ENCODE measurements at regions not wholly inside any gene's neighbourhood (a gene's known extent, or its start where the extent isn't known, plus 50 kb on each side); places are given as distances from the start of the nearest gene placed in this dataset.

DNA sequence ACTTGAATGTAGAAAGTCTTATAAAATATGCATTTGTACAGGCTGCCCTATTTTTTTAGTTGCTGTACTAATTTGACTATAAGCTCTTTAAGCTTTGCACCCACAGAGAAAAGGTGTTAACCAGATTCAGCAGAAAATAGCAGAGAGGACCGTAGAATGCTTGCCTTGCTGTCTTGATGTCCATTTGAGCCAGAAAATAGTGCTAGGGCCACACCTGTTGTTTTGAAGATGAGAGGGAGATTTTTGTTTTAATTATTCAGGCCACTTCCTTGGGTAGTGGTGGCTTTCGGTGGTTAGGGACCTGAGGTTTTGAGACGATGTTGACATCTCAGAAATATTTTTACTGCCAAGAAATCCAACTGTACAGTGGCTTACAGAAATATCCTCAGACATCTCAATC, 196.0 kb downstream of the SPATA31D1 start:
- H3K9me3 Mint-ChIP-seq (ENCODE audit: insufficient read depth) = no peaks in the 10 kb centered on the region
- DNase-seq (peak; percentile 45), ATAC-seq (ENCODE audit: low read depth) (peak; percentile 83)
- H3K4me3 Mint-ChIP-seq = peak overlapping the region; percentile 4
- peak overlapping the region in 3 of 5 experiments; percentile 3 to 40 (median 16) for H3K4me3 ChIP-seq (ENCODE audit: control extremely low read depth in 1 of 5, extremely low read depth in 1 of 5, insufficient read depth in 1 of 5, low read depth in 2 of 5, low read length in 4 of 5)
- H3K27ac ChIP-seq (ENCODE audit: low read length in 2 of 2) = peak overlapping the region; percentile 50 to 69
- H3K4me1 ChIP-seq (ENCODE audit: control insufficient read depth in 2 of 2, insufficient read depth in 2 of 2, low read length in 2 of 2) = peaks cover 26 to 30% of the 10 kb centered on the region in 2 donors
- 0% methylated on average over 1 of the region's 3 CpGs for WGBS (ENCODE audit: insufficient coverage)
- H3K36me3 ChIP-seq (replicated peaks in 1 of 2; ENCODE audit: control extremely low read depth in 1 of 2, control insufficient read depth in 1 of 2, extremely low read depth in 1 of 2, insufficient read depth in 2 of 2, low read length in 1 of 2) = no peaks in the 10 kb centered on the region
- CTCF ChIA-PET = no interaction called here
- H3K4me2 ChIP-seq (replicated peaks; ENCODE audit: low read depth, low read length, poor library complexity, severe bottlenecking) = peak overlapping the region; percentile 58
- peak overlapping the region; percentile 41 for H2AFZ ChIP-seq (ENCODE audit: insufficient read depth, low read depth, low read length, poor library complexity, severe bottlenecking)
- H3K27me3 ChIP-seq (replicated peaks in 1 of 4; ENCODE audit: control extremely low read depth in 1 of 4, control insufficient read depth in 3 of 4, insufficient read depth in 4 of 4, low read length in 3 of 4) = no peaks in the 10 kb centered on the region
- POLR2A ChIA-PET = no interaction called here
- intact Hi-C loops (cut with micrococcal nuclease) = loop anchor here (1.0 kb wide), 1 partner anchor 56 kb away; no protein-coding TSS in a partner anchor
- TF ChIP-seq, protein P1, sequence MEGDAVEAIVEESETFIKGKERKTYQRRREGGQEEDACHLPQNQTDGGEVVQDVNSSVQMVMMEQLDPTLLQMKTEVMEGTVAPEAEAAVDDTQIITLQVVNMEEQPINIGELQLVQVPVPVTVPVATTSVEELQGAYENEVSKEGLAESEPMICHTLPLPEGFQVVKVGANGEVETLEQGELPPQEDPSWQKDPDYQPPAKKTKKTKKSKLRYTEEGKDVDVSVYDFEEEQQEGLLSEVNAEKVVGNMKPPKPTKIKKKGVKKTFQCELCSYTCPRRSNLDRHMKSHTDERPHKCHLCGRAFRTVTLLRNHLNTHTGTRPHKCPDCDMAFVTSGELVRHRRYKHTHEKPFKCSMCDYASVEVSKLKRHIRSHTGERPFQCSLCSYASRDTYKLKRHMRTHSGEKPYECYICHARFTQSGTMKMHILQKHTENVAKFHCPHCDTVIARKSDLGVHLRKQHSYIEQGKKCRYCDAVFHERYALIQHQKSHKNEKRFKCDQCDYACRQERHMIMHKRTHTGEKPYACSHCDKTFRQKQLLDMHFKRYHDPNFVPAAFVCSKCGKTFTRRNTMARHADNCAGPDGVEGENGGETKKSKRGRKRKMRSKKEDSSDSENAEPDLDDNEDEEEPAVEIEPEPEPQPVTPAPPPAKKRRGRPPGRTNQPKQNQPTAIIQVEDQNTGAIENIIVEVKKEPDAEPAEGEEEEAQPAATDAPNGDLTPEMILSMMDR (IDR thresholded peaks at IDR 0.05) = no peak
- no peak for TF ChIP-seq EZH2 (IDR thresholded peaks at IDR 0.05; ENCODE audit: borderline replicate concordance, insufficient read depth, low read depth, low read length, poor library complexity, severe bottlenecking)
- peaks cover 36% of the 10 kb centered on the region for H3K4me1 Mint-ChIP-seq
- H3K27me3 Mint-ChIP-seq = no peaks in the 10 kb centered on the region
- H3K9ac ChIP-seq (ENCODE audit: low read length) = peak overlapping the region; percentile 44
- no peaks in the 10 kb centered on the region for H3K79me2 ChIP-seq (ENCODE audit: control insufficient read depth, insufficient read depth, low read length)
- H3K27ac Mint-ChIP-seq = peak overlapping the region; percentile 13
- no peaks in the 10 kb centered on the region for H4K20me1 ChIP-seq (ENCODE audit: control insufficient read depth, insufficient read depth, low read length, poor library complexity, severe bottlenecking)
- H3K9me3 ChIP-seq (ENCODE audit: control extremely low read depth in 1 of 3, control insufficient read depth in 2 of 3, insufficient read depth in 1 of 3, low read length in 2 of 3) = no peaks in the 10 kb centered on the region

DNA sequence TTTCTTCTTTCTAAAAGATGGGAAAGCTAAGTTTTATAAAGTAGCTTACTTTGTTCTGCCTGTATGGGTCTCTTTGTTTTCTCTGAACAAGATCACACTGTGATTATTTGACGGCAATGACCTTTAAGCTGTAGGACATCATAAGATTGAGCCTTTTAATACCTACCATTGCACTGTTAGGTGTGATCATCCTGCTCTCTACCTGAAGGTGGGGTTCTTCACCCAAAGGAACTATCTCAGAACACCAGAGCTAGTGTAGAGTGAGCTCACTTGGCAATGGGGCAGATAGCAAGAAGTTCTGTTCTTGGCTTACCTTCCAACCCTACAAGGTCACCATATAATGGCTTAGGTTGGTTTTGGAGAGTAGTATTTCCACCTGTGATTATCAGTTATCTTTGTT, 200.2 kb downstream of the SPATA31D1 start:
- Mint-ChIP-seq H3K27ac (no peak overlapping the region), H3K4me1 (peaks cover 32% of the 10 kb centered on the region), H3K9me3 (ENCODE audit: insufficient read depth) (peaks cover 5% of the 10 kb centered on the region), H3K4me3 (no peak overlapping the region), H3K27me3 (no peaks in the 10 kb centered on the region)
- Histone ChIP-seq H3K79me2 (ENCODE audit: control insufficient read depth, insufficient read depth, low read length) (no peaks in the 10 kb centered on the region), H3K9me3 (ENCODE audit: control extremely low read depth in 1 of 3, control insufficient read depth in 2 of 3, insufficient read depth in 1 of 3, low read length in 2 of 3) (peaks cover 0 to under 1% (median 0%) of the 10 kb centered on the region in 3 donors), H3K4me3 (ENCODE audit: control extremely low read depth in 1 of 5, extremely low read depth in 1 of 5, insufficient read depth in 1 of 5, low read depth in 2 of 5, low read length in 4 of 5) (no peak overlapping the region), H3K4me2 (replicated peaks; ENCODE audit: low read depth, low read length, poor library complexity, severe bottlenecking) (no peak overlapping the region), H3K4me1 (ENCODE audit: control insufficient read depth in 2 of 2, insufficient read depth in 2 of 2, low read length in 2 of 2) (peaks cover 17 to 27% of the 10 kb centered on the region in 2 donors), H3K36me3 (replicated peaks in 1 of 2; ENCODE audit: control extremely low read depth in 1 of 2, control insufficient read depth in 1 of 2, extremely low read depth in 1 of 2, insufficient read depth in 2 of 2, low read length in 1 of 2) (no peaks in the 10 kb centered on the region), H3K27me3 (replicated peaks in 1 of 4; ENCODE audit: control extremely low read depth in 1 of 4, control insufficient read depth in 3 of 4, insufficient read depth in 4 of 4, low read length in 3 of 4) (no peaks in the 10 kb centered on the region), H3K27ac (ENCODE audit: low read length in 2 of 2) (no peak overlapping the region), H4K20me1 (ENCODE audit: control insufficient read depth, insufficient read depth, low read length, poor library complexity, severe bottlenecking) (no peaks in the 10 kb centered on the region), H3K9ac (ENCODE audit: low read length) (no peak overlapping the region), H2AFZ (ENCODE audit: insufficient read depth, low read depth, low read length, poor library complexity, severe bottlenecking) (no peak overlapping the region)
- CTCF ChIA-PET = interaction anchor here (0.6 to 1.2 kb wide), 3 partner anchors 12 to 418 kb away, joined by 4 to 5 read pairs (median 4); no protein-coding TSS in a partner anchor
- DNase-seq (no peak), ATAC-seq (ENCODE audit: low read depth) (no peak)
- no CpG with 5 or more reads among the region's 1 CpG for WGBS (ENCODE audit: insufficient coverage)
- intact Hi-C loops (cut with micrococcal nuclease) = no loop called here
- POLR2A ChIA-PET = interaction anchor here (0.6 kb wide), 1 partner anchor 1336 kb away, joined by 3 read pairs; no protein-coding TSS in a partner anchor
- TF ChIP-seq, protein P1 (IDR thresholded peaks at IDR 0.05) = no peak
